ENCODE measurements at regions not wholly inside any gene's neighbourhood (a gene's known extent, or its start where the extent isn't known, plus 50 kb on each side); places are given as distances from the start of the nearest gene placed in this dataset.

DNA sequence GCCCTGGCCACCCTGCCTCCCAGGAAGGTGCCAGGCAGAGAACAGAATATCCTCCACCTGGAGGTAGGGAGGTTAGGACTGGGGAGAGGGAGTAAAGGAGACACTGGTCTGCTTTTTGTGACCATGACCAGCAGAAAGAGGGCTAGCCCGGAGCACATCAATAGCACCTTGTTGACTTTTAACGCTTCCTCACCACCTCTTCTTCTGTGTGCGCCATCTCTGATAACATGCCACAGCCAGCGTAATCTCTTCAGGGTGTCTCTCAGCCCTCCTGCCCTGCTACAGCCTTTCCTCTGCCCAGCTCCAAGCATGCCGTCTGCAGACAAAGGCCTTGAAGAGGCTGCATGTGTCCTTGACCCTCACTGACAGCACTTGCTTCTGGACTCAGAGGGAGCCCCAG, 50.9 kb upstream of the GJA5 start:
- TF ChIP-seq, protein P1, sequence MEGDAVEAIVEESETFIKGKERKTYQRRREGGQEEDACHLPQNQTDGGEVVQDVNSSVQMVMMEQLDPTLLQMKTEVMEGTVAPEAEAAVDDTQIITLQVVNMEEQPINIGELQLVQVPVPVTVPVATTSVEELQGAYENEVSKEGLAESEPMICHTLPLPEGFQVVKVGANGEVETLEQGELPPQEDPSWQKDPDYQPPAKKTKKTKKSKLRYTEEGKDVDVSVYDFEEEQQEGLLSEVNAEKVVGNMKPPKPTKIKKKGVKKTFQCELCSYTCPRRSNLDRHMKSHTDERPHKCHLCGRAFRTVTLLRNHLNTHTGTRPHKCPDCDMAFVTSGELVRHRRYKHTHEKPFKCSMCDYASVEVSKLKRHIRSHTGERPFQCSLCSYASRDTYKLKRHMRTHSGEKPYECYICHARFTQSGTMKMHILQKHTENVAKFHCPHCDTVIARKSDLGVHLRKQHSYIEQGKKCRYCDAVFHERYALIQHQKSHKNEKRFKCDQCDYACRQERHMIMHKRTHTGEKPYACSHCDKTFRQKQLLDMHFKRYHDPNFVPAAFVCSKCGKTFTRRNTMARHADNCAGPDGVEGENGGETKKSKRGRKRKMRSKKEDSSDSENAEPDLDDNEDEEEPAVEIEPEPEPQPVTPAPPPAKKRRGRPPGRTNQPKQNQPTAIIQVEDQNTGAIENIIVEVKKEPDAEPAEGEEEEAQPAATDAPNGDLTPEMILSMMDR (conservative IDR thresholded peaks at IDR 0.05; ENCODE audit: low read depth in 2 of 2), result no peak
- TF ChIP-seq POLR2AphosphoS5 (IDR thresholded peaks at IDR 0.05; ENCODE audit: low read depth) (no peak), CREB1 (CRISPR knock-in tag; IDR thresholded peaks at IDR 0.05; ENCODE audit: low read depth) (no peak), EZH2 (IDR thresholded peaks at IDR 0.05; ENCODE audit: low read depth, unreplicated experiment) (no peak), EZH2phosphoT487 (IDR thresholded peaks at IDR 0.05; ENCODE audit: unreplicated experiment) (no peak), ZNF331 (CRISPR knock-in tag; IDR thresholded peaks at IDR 0.05; ENCODE audit: low read depth) (no peak), JUNB (IDR thresholded peaks at IDR 0.05; ENCODE audit: unreplicated experiment) (no peak), ZNF114 (CRISPR knock-in tag; IDR thresholded peaks at IDR 0.05) (no peak), STAT1 (IDR thresholded peaks at IDR 0.05; ENCODE audit: unreplicated experiment) (no peak), NANOG (IDR thresholded peaks at IDR 0.05; ENCODE audit: borderline replicate concordance) (no peak)
- TF ChIP-seq, protein P2, sequence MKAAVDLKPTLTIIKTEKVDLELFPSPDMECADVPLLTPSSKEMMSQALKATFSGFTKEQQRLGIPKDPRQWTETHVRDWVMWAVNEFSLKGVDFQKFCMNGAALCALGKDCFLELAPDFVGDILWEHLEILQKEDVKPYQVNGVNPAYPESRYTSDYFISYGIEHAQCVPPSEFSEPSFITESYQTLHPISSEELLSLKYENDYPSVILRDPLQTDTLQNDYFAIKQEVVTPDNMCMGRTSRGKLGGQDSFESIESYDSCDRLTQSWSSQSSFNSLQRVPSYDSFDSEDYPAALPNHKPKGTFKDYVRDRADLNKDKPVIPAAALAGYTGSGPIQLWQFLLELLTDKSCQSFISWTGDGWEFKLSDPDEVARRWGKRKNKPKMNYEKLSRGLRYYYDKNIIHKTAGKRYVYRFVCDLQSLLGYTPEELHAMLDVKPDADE (IDR thresholded peaks at IDR 0.05), result no peak
- TF ChIP-seq, protein P3, sequence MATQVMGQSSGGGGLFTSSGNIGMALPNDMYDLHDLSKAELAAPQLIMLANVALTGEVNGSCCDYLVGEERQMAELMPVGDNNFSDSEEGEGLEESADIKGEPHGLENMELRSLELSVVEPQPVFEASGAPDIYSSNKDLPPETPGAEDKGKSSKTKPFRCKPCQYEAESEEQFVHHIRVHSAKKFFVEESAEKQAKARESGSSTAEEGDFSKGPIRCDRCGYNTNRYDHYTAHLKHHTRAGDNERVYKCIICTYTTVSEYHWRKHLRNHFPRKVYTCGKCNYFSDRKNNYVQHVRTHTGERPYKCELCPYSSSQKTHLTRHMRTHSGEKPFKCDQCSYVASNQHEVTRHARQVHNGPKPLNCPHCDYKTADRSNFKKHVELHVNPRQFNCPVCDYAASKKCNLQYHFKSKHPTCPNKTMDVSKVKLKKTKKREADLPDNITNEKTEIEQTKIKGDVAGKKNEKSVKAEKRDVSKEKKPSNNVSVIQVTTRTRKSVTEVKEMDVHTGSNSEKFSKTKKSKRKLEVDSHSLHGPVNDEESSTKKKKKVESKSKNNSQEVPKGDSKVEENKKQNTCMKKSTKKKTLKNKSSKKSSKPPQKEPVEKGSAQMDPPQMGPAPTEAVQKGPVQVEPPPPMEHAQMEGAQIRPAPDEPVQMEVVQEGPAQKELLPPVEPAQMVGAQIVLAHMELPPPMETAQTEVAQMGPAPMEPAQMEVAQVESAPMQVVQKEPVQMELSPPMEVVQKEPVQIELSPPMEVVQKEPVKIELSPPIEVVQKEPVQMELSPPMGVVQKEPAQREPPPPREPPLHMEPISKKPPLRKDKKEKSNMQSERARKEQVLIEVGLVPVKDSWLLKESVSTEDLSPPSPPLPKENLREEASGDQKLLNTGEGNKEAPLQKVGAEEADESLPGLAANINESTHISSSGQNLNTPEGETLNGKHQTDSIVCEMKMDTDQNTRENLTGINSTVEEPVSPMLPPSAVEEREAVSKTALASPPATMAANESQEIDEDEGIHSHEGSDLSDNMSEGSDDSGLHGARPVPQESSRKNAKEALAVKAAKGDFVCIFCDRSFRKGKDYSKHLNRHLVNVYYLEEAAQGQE (IDR thresholded peaks at IDR 0.05; ENCODE audit: unreplicated experiment), result no peak
- TF ChIP-seq, protein P4, sequence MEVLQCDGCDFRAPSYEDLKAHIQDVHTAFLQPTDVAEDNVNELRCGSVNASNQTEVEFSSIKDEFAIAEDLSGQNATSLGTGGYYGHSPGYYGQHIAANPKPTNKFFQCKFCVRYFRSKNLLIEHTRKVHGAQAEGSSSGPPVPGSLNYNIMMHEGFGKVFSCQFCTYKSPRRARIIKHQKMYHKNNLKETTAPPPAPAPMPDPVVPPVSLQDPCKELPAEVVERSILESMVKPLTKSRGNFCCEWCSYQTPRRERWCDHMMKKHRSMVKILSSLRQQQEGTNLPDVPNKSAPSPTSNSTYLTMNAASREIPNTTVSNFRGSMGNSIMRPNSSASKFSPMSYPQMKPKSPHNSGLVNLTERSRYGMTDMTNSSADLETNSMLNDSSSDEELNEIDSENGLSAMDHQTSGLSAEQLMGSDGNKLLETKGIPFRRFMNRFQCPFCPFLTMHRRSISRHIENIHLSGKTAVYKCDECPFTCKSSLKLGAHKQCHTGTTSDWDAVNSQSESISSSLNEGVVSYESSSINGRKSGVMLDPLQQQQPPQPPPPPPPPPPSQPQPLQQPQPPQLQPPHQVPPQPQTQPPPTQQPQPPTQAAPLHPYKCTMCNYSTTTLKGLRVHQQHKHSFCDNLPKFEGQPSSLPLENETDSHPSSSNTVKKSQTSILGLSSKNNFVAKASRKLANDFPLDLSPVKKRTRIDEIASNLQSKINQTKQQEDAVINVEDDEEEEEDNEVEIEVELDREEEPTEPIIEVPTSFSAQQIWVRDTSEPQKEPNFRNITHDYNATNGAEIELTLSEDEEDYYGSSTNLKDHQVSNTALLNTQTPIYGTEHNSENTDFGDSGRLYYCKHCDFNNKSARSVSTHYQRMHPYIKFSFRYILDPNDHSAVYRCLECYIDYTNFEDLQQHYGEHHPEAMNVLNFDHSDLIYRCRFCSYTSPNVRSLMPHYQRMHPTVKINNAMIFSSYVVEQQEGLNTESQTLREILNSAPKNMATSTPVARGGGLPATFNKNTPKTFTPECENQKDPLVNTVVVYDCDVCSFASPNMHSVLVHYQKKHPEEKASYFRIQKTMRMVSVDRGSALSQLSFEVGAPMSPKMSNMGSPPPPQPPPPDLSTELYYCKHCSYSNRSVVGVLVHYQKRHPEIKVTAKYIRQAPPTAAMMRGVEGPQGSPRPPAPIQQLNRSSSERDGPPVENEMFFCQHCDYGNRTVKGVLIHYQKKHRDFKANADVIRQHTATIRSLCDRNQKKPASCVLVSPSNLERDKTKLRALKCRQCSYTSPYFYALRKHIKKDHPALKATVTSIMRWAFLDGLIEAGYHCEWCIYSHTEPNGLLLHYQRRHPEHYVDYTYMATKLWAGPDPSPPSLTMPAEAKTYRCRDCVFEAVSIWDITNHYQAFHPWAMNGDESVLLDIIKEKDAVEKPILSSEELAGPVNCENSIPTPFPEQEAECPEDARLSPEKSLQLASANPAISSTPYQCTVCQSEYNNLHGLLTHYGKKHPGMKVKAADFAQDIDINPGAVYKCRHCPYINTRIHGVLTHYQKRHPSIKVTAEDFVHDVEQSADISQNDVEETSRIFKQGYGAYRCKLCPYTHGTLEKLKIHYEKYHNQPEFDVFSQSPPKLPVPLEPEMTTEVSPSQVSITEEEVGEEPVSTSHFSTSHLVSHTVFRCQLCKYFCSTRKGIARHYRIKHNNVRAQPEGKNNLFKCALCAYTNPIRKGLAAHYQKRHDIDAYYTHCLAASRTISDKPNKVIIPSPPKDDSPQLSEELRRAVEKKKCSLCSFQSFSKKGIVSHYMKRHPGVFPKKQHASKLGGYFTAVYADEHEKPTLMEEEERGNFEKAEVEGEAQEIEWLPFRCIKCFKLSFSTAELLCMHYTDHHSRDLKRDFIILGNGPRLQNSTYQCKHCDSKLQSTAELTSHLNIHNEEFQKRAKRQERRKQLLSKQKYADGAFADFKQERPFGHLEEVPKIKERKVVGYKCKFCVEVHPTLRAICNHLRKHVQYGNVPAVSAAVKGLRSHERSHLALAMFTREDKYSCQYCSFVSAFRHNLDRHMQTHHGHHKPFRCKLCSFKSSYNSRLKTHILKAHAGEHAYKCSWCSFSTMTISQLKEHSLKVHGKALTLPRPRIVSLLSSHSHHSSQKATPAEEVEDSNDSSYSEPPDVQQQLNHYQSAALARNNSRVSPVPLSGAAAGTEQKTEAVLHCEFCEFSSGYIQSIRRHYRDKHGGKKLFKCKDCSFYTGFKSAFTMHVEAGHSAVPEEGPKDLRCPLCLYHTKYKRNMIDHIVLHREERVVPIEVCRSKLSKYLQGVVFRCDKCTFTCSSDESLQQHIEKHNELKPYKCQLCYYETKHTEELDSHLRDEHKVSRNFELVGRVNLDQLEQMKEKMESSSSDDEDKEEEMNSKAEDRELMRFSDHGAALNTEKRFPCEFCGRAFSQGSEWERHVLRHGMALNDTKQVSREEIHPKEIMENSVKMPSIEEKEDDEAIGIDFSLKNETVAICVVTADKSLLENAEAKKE (CRISPR knock-in tag; IDR thresholded peaks at IDR 0.05), result no peak

All from GM23338 (cell line).